ENCODE measurements at regions not wholly inside any gene's neighbourhood (a gene's known extent, or its start where the extent isn't known, plus 50 kb on each side); places are given as distances from the start of the nearest gene placed in this dataset.

- Histone ChIP-seq H3K27ac (ENCODE audit: insufficient read depth, low read length) (no peak overlapping the region), H3K36me3 (ENCODE audit: control insufficient read depth, insufficient read depth, low read length) (no peaks in the 10 kb centered on the region), H3K4me2 (ENCODE audit: extremely low read depth, insufficient read depth, low read length) (no peak overlapping the region), H3K9me3 (ENCODE audit: control insufficient read depth, insufficient read depth, low read depth, low read length) (no peaks in the 10 kb centered on the region), H2AFZ (ENCODE audit: low read length) (no peak overlapping the region), H3K4me1 (ENCODE audit: control insufficient read depth, extremely low read depth, insufficient read depth, low read length) (no peaks in the 10 kb centered on the region), H3K4me3 (replicated peaks in 1 of 4; ENCODE audit: control extremely low read depth in 1 of 4, insufficient read depth in 1 of 4, low read depth in 3 of 4, low read length in 4 of 4) (no peak overlapping the region), H3K79me2 (ENCODE audit: control insufficient read depth, insufficient read depth, low read length) (no peaks in the 10 kb centered on the region), H4K20me1 (ENCODE audit: control insufficient read depth, extremely low read depth, insufficient read depth, low read length) (no peaks in the 10 kb centered on the region), H3K27me3 (ENCODE audit: control insufficient read depth, insufficient read depth, low read length) (no peaks in the 10 kb centered on the region), H3K9ac (ENCODE audit: insufficient read depth, low read length) (no peak overlapping the region)
- TF ChIP-seq CTCF (conservative IDR thresholded peaks at IDR 0.05 in 1 of 2, IDR thresholded peaks at IDR 0.05 in 1 of 2; ENCODE audit: low read depth in 1 of 2, low read length in 2 of 2): no peak
- no peak for TF ChIP-seq EZH2 (IDR thresholded peaks at IDR 0.05; ENCODE audit: low read length, missing control alignments)
- DNase-seq (ENCODE audit: low read depth in 2 of 2): peak in 1 of 2 donors; percentile 14
These were observed 414.2 kb upstream of the SPTLC3 start for GRCh38 chr20:12594410-12595088.

- Histone ChIP-seq H3K4me3 (replicated peaks in 1 of 4; ENCODE audit: control extremely low read depth in 1 of 4, insufficient read depth in 1 of 4, low read depth in 3 of 4, low read length in 4 of 4) (no peak overlapping the region), H3K27me3 (ENCODE audit: control insufficient read depth, insufficient read depth, low read length) (no peaks in the 10 kb centered on the region), H2AFZ (ENCODE audit: low read length) (no peak overlapping the region), H3K4me2 (ENCODE audit: extremely low read depth, insufficient read depth, low read length) (no peak overlapping the region), H3K27ac (ENCODE audit: insufficient read depth, low read length) (no peak overlapping the region), H3K9me3 (ENCODE audit: control insufficient read depth, insufficient read depth, low read depth, low read length) (no peaks in the 10 kb centered on the region), H3K36me3 (ENCODE audit: control insufficient read depth, insufficient read depth, low read length) (no peaks in the 10 kb centered on the region), H4K20me1 (ENCODE audit: control insufficient read depth, extremely low read depth, insufficient read depth, low read length) (no peaks in the 10 kb centered on the region), H3K9ac (ENCODE audit: insufficient read depth, low read length) (no peak overlapping the region), H3K79me2 (ENCODE audit: control insufficient read depth, insufficient read depth, low read length) (no peaks in the 10 kb centered on the region), H3K4me1 (ENCODE audit: control insufficient read depth, extremely low read depth, insufficient read depth, low read length) (no peaks in the 10 kb centered on the region)
- no peak for DNase-seq (ENCODE audit: low read depth in 2 of 2)
- TF ChIP-seq EZH2 (IDR thresholded peaks at IDR 0.05; ENCODE audit: low read length, missing control alignments): no peak
- TF ChIP-seq CTCF (conservative IDR thresholded peaks at IDR 0.05 in 1 of 2, IDR thresholded peaks at IDR 0.05 in 1 of 2; ENCODE audit: low read depth in 1 of 2, low read length in 2 of 2): no peak
These were observed 412.9 kb upstream of the SPTLC3 start for GRCh38 chr20:12595841-12596240.

DNA sequence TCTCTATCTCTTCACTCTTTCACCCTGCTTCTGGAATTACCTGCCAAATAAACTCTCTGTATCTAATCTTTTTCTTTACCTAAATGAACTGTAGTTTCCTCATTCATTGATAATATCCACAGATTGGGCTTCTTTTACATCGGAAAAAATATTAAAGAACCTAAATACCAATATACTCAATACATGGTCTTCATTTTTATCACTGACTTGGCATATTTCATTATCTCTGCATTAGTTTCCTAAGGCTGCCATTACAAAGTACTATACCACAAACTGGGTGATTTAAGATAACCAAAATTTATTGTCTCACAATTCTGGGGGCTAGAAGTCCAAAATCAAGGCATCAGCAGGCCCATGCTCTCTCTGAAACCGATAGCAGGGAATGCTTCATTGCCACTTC lies 411.9 kb upstream of the SPTLC3 start:
- no peaks in the 10 kb centered on the region for H4K20me1 ChIP-seq (ENCODE audit: control insufficient read depth, extremely low read depth, insufficient read depth, low read length)
- H3K4me3 ChIP-seq (replicated peaks in 1 of 4; ENCODE audit: control extremely low read depth in 1 of 4, insufficient read depth in 1 of 4, low read depth in 3 of 4, low read length in 4 of 4): no peak overlapping the region
- TF ChIP-seq EZH2 (IDR thresholded peaks at IDR 0.05; ENCODE audit: low read length, missing control alignments) (no peak), CTCF (conservative IDR thresholded peaks at IDR 0.05 in 1 of 2, IDR thresholded peaks at IDR 0.05 in 1 of 2; ENCODE audit: low read depth in 1 of 2, low read length in 2 of 2) (no peak)
- DNase-seq (ENCODE audit: low read depth in 2 of 2): no peak
- H3K4me1 ChIP-seq (ENCODE audit: control insufficient read depth, extremely low read depth, insufficient read depth, low read length): no peaks in the 10 kb centered on the region
- no peak overlapping the region for H3K9ac ChIP-seq (ENCODE audit: insufficient read depth, low read length)
- H3K9me3 ChIP-seq (ENCODE audit: control insufficient read depth, insufficient read depth, low read depth, low read length): no peaks in the 10 kb centered on the region
- no peak overlapping the region for H2AFZ ChIP-seq (ENCODE audit: low read length)
- no peak overlapping the region for H3K4me2 ChIP-seq (ENCODE audit: extremely low read depth, insufficient read depth, low read length)
- no peaks in the 10 kb centered on the region for H3K36me3 ChIP-seq (ENCODE audit: control insufficient read depth, insufficient read depth, low read length)
- no peaks in the 10 kb centered on the region for H3K79me2 ChIP-seq (ENCODE audit: control insufficient read depth, insufficient read depth, low read length)
- H3K27ac ChIP-seq (ENCODE audit: insufficient read depth, low read length): no peak overlapping the region
- H3K27me3 ChIP-seq (ENCODE audit: control insufficient read depth, insufficient read depth, low read length): no peaks in the 10 kb centered on the region
